ENCODE measurements at regions not wholly inside any gene's neighbourhood (a gene's known extent, or its start where the extent isn't known, plus 50 kb on each side); places are given as distances from the start of the nearest gene placed in this dataset.

- ChIA-PET POLR2A (no interaction called here), CTCF (interaction anchor here (1.3 kb wide), 1 partner anchor 369 kb away, joined by 3 read pairs; no protein-coding TSS in a partner anchor)
- H3K4me3 ChIP-seq (ENCODE audit: low read depth, low read length) = no peak overlapping the region
- TF ChIP-seq CTCF (IDR thresholded peaks at IDR 0.05; ENCODE audit: insufficient read depth, low read length, missing control alignments) = no peak
- DNase-seq (ENCODE audit: low read depth, low spot score) = no peak
Observed at GRCh38 chr17:69975808-69976207, 99.2 kb upstream of the KCNJ16 start.

- no peak overlapping the region for H3K4me3 ChIP-seq (ENCODE audit: low read depth, low read length)
- TF ChIP-seq CTCF (IDR thresholded peaks at IDR 0.05; ENCODE audit: insufficient read depth, low read length, missing control alignments) = no peak
- POLR2A ChIA-PET = no interaction called here
- no peak for DNase-seq (ENCODE audit: low read depth, low spot score)
- CTCF ChIA-PET = no interaction called here
Observed at GRCh38 chr17:69978056-69978646, 96.9 kb upstream of the KCNJ16 start.

GRCh38 chr17:69981441-69981840 is 93.6 kb upstream of the KCNJ16 start:
- CTCF ChIA-PET = no interaction called here
- no peak for TF ChIP-seq CTCF (IDR thresholded peaks at IDR 0.05; ENCODE audit: insufficient read depth, low read length, missing control alignments)
- POLR2A ChIA-PET = no interaction called here
- no peak overlapping the region for H3K4me3 ChIP-seq (ENCODE audit: low read depth, low read length)
- DNase-seq (ENCODE audit: low read depth, low spot score) = no peak

GRCh38 chr17:69995476-69995875 is 79.5 kb upstream of the KCNJ16 start:
- no peak for TF ChIP-seq CTCF (IDR thresholded peaks at IDR 0.05; ENCODE audit: insufficient read depth, low read length, missing control alignments)
- H3K4me3 ChIP-seq (ENCODE audit: low read depth, low read length) = no peak overlapping the region
- CTCF ChIA-PET = interaction anchor here (1.5 kb wide), 1 partner anchor 388 kb away, joined by 6 read pairs; no protein-coding TSS in a partner anchor
- no peak for DNase-seq (ENCODE audit: low read depth, low spot score)
- POLR2A ChIA-PET = no interaction called here

- POLR2A ChIA-PET = no interaction called here
Observed at GRCh38 chr17:69997332-69997731, 77.7 kb upstream of the KCNJ16 start.

GRCh38 chr17:69999253-69999652 is 75.8 kb upstream of the KCNJ16 start:
- CTCF ChIA-PET = interaction anchor here (1.6 kb wide), 1 partner anchor 392 kb away, joined by 6 read pairs; no protein-coding TSS in a partner anchor
- no peak overlapping the region for H3K4me3 ChIP-seq (ENCODE audit: low read depth, low read length)
- POLR2A ChIA-PET = no interaction called here
- TF ChIP-seq CTCF (IDR thresholded peaks at IDR 0.05; ENCODE audit: insufficient read depth, low read length, missing control alignments) = no peak
- no peak for DNase-seq (ENCODE audit: low read depth, low spot score)

More at GRCh38 chr17:69997332-69997731, 77.7 kb upstream of the KCNJ16 start:
- no peak for DNase-seq (ENCODE audit: low read depth, low spot score)
- TF ChIP-seq CTCF (IDR thresholded peaks at IDR 0.05; ENCODE audit: insufficient read depth, low read length, missing control alignments) = no peak
- CTCF ChIA-PET = no interaction called here
- H3K4me3 ChIP-seq (ENCODE audit: low read depth, low read length) = no peak overlapping the region

Data from AG04449 (cell line).